K562 (cell line): ENCODE measurements at regions not wholly inside any gene's neighbourhood (a gene's known extent, or its start where the extent isn't known, plus 50 kb on each side); places are given as distances from the start of the nearest gene placed in this dataset.

Experiments
- CBX3 ChIP-seq, 2 experiments: IDR thresholded peaks; 1 replicate in 1 of 2; 2 replicates in 1 of 2; pipeline ENCODE4 v1.6.1; 2012; ENCODE audit warnings: inconsistent platforms in 2 of 2, low read length in 2 of 2, borderline replicate concordance in 1 of 2, control low read depth in 1 of 2
- CTCF ChIP-seq, 3 experiments: IDR thresholded peaks in 2 of 3; conservative IDR thresholded peaks in 1 of 3; 2 replicates each; pipeline ENCODE4 v1.5.1; 2011 to 2012; ENCODE audit warnings: low read length in 3 of 3, mild to moderate bottlenecking in 3 of 3, control low read depth in 2 of 3, improper control_type of control experiment in 1 of 3, inconsistent platforms in 1 of 3, low read depth in 1 of 3, mixed read lengths in 1 of 3, moderate library complexity in 1 of 3; ENCODE audit not compliant: insufficient read depth in 2 of 3
- EZH2 ChIP-seq: IDR thresholded peaks from 2 replicates; pipeline ENCODE4 v1.6.1; 2012; ENCODE audit warnings: low read depth, mild to moderate bottlenecking, inconsistent platforms, low read length, borderline replicate concordance
- MLX ChIP-seq, 2 experiments: fragments of 450-650 bp in 1 of 2; sonication (generic) in 1 of 2; formaldehyde crosslinking; conservative IDR thresholded peaks; 2 replicates each; pipeline versions ENCODE4 v1.4.0 to v1.8.1; 2020 to 2022; ENCODE audit warnings: mild to moderate bottlenecking in 1 of 2, missing genetic modification reagents in 1 of 2
- POLR2A ChIP-seq: fragments of 450-650 bp; conservative IDR thresholded peaks from 2 replicates; pipeline ENCODE4 v1.6.1; 2016
- RBM14 ChIP-seq: fragments of 200-400 bp; formaldehyde crosslinking; IDR thresholded peaks from 2 replicates; pipeline ENCODE4 v1.6.1; 2018; ENCODE audit warnings: low read depth, mild to moderate bottlenecking, low read length, moderate library complexity, borderline replicate concordance; ENCODE audit not compliant: insufficient read depth
- RCOR1 ChIP-seq, 2 experiments: IDR thresholded peaks; 2 replicates each; pipeline ENCODE4 v1.6.1; 2012; ENCODE audit warnings: low read depth in 2 of 2, low read length in 2 of 2, borderline replicate concordance in 1 of 2, improper control_type of control experiment in 1 of 2
- ZNF24 ChIP-seq: fragments of 450-650 bp; IDR thresholded peaks from 2 replicates; pipeline ENCODE4 v1.6.1; 2016

GRCh38 chr10:8298896-8299570 lies 244.5 kb downstream of the GATA3 start:
- no peak for TF ChIP-seq EZH2
- TF ChIP-seq MLX (CRISPR knock-in tag; conservative IDR thresholded peaks at IDR 0.05) = no peak
- TF ChIP-seq RBM14 = no peak
- TF ChIP-seq ZNF24 = no peak
- TF ChIP-seq CBX3 (IDR thresholded peaks at IDR 0.05; ENCODE audit: borderline replicate concordance in 1 of 2, low read length in 2 of 2) = no peak
- TF ChIP-seq CTCF (IDR thresholded peaks at IDR 0.05 in 2 of 3, conservative IDR thresholded peaks at IDR 0.05 in 1 of 3; ENCODE audit: insufficient read depth in 2 of 3, low read depth in 1 of 3, low read length in 3 of 3) = no peak
- TF ChIP-seq POLR2A = no peak
- TF ChIP-seq RCOR1 (IDR thresholded peaks at IDR 0.05; ENCODE audit: borderline replicate concordance in 1 of 2, low read depth in 2 of 2, low read length in 2 of 2) = no peak
